PC-9 (cell line): ENCODE measurements at regions not wholly inside any gene's neighbourhood (a gene's known extent, or its start where the extent isn't known, plus 50 kb on each side); places are given as distances from the start of the nearest gene placed in this dataset.
"Not testable (repeated sequence)": the region's sequence is repeated elsewhere in the genome, so short reads cannot be mapped to it uniquely, and the experiment has no call there.

Source experiments
- BruUV-seq: library from RNA; stranded (reverse); fragments of 400-500 nt; replicated peaks from 2 replicates; lab custom pipeline; 2021; lab: Mats Ljungman, UMichigan
- CTCF ChIA-PET: fragments of 300-600 bp; sonication (Branson Sonifier 250); formaldehyde crosslinking; loops from one replicate; lab custom pipeline; 2022; ENCODE audit warnings: antibody characterized with exemption; lab: Charles Lee
- POLR2A ChIA-PET: fragments of 300-600 bp; sonication (Branson Sonifier 250); formaldehyde crosslinking; loops from one replicate; lab custom pipeline; 2022; ENCODE audit warnings: antibody characterized with exemption; ENCODE audit not compliant: unreplicated experiment; lab: Charles Lee
- DNase-seq, 2 experiments: peaks; one replicate each; pipeline versions ENCODE4 v3.0.0 to v3.0.0-alpha.2; 2015 to 2022; ENCODE audit warnings: mixed read lengths in 1 of 2
- H2AFZ ChIP-seq: fragments of 200-600 bp; sonication (generic); 2 replicates; pipeline ENCODE4 v1.8.1; 2017; ENCODE audit warnings: antibody characterized with exemption
- H3F3A ChIP-seq: fragments of 200-600 bp; sonication (generic); 2 replicates; pipeline ENCODE4 v1.8.1; 2017; ENCODE audit warnings: antibody characterized with exemption, mild to moderate bottlenecking, low read depth; ENCODE audit not compliant: insufficient read depth
- H3K27ac ChIP-seq: fragments of 200-600 bp; sonication (generic); 2 replicates; pipeline ENCODE4 v1.6.1; 2016; ENCODE audit warnings: mixed run types
- H3K27me3 ChIP-seq: fragments of 200-600 bp; sonication (generic); 2 replicates; pipeline ENCODE4 v1.6.1; 2016; ENCODE audit warnings: low read depth, mixed run types; ENCODE audit not compliant: insufficient read depth
- H3K36me3 ChIP-seq: fragments of 200-600 bp; sonication (generic); 2 replicates; pipeline ENCODE4 v1.6.1; 2016; ENCODE audit warnings: low read depth, mixed run types
- H3K4me1 ChIP-seq: fragments of 200-600 bp; sonication (generic); replicated peaks from 2 replicates; pipeline ENCODE4 v1.6.1; 2016; ENCODE audit warnings: mixed run types; ENCODE audit not compliant: insufficient read depth
- H3K4me2 ChIP-seq: fragments of 200-600 bp; sonication (generic); 2 replicates; pipeline ENCODE4 v1.6.1; 2017; ENCODE audit warnings: mixed run types
- H3K4me3 ChIP-seq: fragments of 200-600 bp; sonication (generic); 2 replicates; pipeline ENCODE4 v1.6.1; 2016; ENCODE audit warnings: mixed run types
- H3K79me2 ChIP-seq: fragments of 200-600 bp; sonication (generic); 2 replicates; pipeline ENCODE4 v1.6.1; 2017; ENCODE audit warnings: low read depth, mixed run types
- H3K9me2 ChIP-seq: fragments of 200-600 bp; sonication (generic); 2 replicates; pipeline ENCODE4 v1.8.1; 2017; ENCODE audit warnings: mild to moderate bottlenecking; ENCODE audit not compliant: insufficient read depth
- H3K9me3 ChIP-seq: fragments of 200-600 bp; sonication (generic); 2 replicates; pipeline ENCODE4 v1.8.1; 2016; ENCODE audit warnings: low read depth; ENCODE audit not compliant: insufficient read depth
- H4K20me1 ChIP-seq: fragments of 200-600 bp; sonication (generic); 2 replicates; pipeline ENCODE4 v1.8.1; 2017; ENCODE audit not compliant: insufficient read depth
- CTCF ChIP-seq: fragments of 200-600 bp; sonication (generic); conservative IDR thresholded peaks from 2 replicates; pipeline ENCODE4 v1.6.1; 2017; ENCODE audit warnings: mixed run types, antibody characterized with exemption, mild to moderate bottlenecking, moderate library complexity
- EZH2 ChIP-seq: fragments of 200-600 bp; sonication (generic); IDR thresholded peaks from 2 replicates; pipeline ENCODE4 v1.8.0; 2017; ENCODE audit warnings: antibody characterized with exemption, low read depth
- intact Hi-C: fragments of 100-400 bp; cut with micrococcal nuclease; formaldehyde crosslinking; loops from one replicate; pipeline ENCODE4 v1.10.0; 2022; ENCODE audit not compliant: unreplicated experiment

GRCh38 chr10:64191286-64191685, 670.1 kb downstream of the REEP3 start:
- H3K4me3 ChIP-seq = no peak overlapping the region
- no peaks in the 10 kb centered on the region for H3K79me2 ChIP-seq
- no peaks in the 10 kb centered on the region for H4K20me1 ChIP-seq
- no peaks in the 10 kb centered on the region for H3F3A ChIP-seq
- H3K27me3 ChIP-seq = no peaks in the 10 kb centered on the region
- H3K27ac ChIP-seq = no peak overlapping the region
- no peak overlapping the region for H3K4me2 ChIP-seq
- H3K4me1 ChIP-seq = no peaks in the 10 kb centered on the region
- H3K9me2 ChIP-seq = no peaks in the 10 kb centered on the region; the same call in 1 of the 2 replicates
- POLR2A ChIA-PET = no interaction called here
- no peaks in the 10 kb centered on the region for H3K36me3 ChIP-seq
- DNase-seq = no peak
- TF ChIP-seq EZH2 = no peak
- TF ChIP-seq CTCF = no peak
- intact Hi-C loops = no loop called here
- CTCF ChIA-PET = no interaction called here
- no peaks in the 10 kb centered on the region for H3K9me3 ChIP-seq
- no TSS peak for BruUV-seq
- no peak overlapping the region for H2AFZ ChIP-seq

GRCh38 chr10:64196638-64197315, 675.6 kb downstream of the REEP3 start:
- TF ChIP-seq EZH2 (no peak), CTCF (no peak)
- Histone ChIP-seq H3K27me3 (no peaks in the 10 kb centered on the region), H3F3A (no peaks in the 10 kb centered on the region), H3K4me2 (no peak overlapping the region), H4K20me1 (no peaks in the 10 kb centered on the region), H3K36me3 (no peaks in the 10 kb centered on the region), H3K9me3 (no peaks in the 10 kb centered on the region), H2AFZ (no peak overlapping the region), H3K4me1 (no peaks in the 10 kb centered on the region), H3K27ac (no peak overlapping the region), H3K79me2 (no peaks in the 10 kb centered on the region), H3K4me3 (no peak overlapping the region), H3K9me2 (no peaks in the 10 kb centered on the region)
- intact Hi-C loops = no loop called here
- CTCF ChIA-PET = no interaction called here
- POLR2A ChIA-PET = no interaction called here
- DNase-seq = no peak
- BruUV-seq = no TSS peak

- no peaks in the 10 kb centered on the region for H3K9me3 ChIP-seq
- intact Hi-C loops = no loop called here
- no peaks in the 10 kb centered on the region for H3K79me2 ChIP-seq
- H3K4me1 ChIP-seq = no peaks in the 10 kb centered on the region
- no peaks in the 10 kb centered on the region for H3F3A ChIP-seq
- ChIA-PET CTCF (no interaction called here), POLR2A (no interaction called here)
- TF ChIP-seq CTCF (no peak), EZH2 (no peak)
- no peak overlapping the region for H2AFZ ChIP-seq
- no peaks in the 10 kb centered on the region for H3K27me3 ChIP-seq
- H3K9me2 ChIP-seq = no peaks in the 10 kb centered on the region
- no peak overlapping the region for H3K4me3 ChIP-seq
- H3K36me3 ChIP-seq = no peaks in the 10 kb centered on the region
- H3K27ac ChIP-seq = no peak overlapping the region
- no peak overlapping the region for H3K4me2 ChIP-seq
- no TSS peak for BruUV-seq
- no peak for DNase-seq
- no peaks in the 10 kb centered on the region for H4K20me1 ChIP-seq
Observed at GRCh38 chr10:64201936-64202335, 680.7 kb downstream of the REEP3 start.

- intact Hi-C loops, H3K4me2 ChIP-seq, H3K27me3 ChIP-seq, H3K27ac ChIP-seq, CTCF ChIA-PET, BruUV-seq, H3F3A ChIP-seq, H3K9me2 ChIP-seq, H3K79me2 ChIP-seq, H2AFZ ChIP-seq, H3K4me1 ChIP-seq, H3K9me3 ChIP-seq, H3K4me3 ChIP-seq, DNase-seq, H3K36me3 ChIP-seq, H4K20me1 ChIP-seq, POLR2A ChIA-PET: not testable (repeated sequence)
Observed at GRCh38 chr10:64204504-64204903, 683.3 kb downstream of the REEP3 start.
